ENCODE measurements at regions not wholly inside any gene's neighbourhood (a gene's known extent, or its start where the extent isn't known, plus 50 kb on each side); places are given as distances from the start of the nearest gene placed in this dataset.

DNA sequence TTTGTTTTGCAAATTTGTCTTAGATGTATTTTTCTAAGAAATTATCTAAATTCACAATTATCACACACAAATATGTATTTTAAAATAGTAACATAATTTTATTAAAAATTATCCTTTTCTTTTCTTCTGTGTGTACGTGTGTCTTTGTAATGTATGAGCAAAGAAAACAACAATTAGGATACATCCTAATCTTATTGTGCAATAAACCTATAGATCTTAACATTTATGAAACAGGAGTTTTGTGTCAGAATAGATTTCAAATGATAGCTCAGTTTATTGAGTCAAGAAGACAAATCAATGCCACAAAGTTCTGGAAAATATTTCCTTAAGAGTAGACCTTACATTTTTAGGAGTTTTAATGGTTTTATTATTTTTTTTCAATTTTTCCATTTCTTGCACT, 212.2 kb downstream of the KCNJ3 start:
- no peak overlapping the region for H3K4me3 Mint-ChIP-seq (ENCODE audit: unreplicated experiment)
- no peak overlapping the region for H3K27ac Mint-ChIP-seq (ENCODE audit: unreplicated experiment)
- DNase-seq = no peak
- H3K36me3 Mint-ChIP-seq (ENCODE audit: unreplicated experiment) = peaks cover 6% of the 10 kb centered on the region
- no peaks in the 10 kb centered on the region for H3K27me3 Mint-ChIP-seq (ENCODE audit: unreplicated experiment)
- peaks cover 2% of the 10 kb centered on the region for H3K9me3 Mint-ChIP-seq (ENCODE audit: unreplicated experiment)
- H3K4me1 Mint-ChIP-seq (ENCODE audit: low read depth, unreplicated experiment) = peaks cover 4% of the 10 kb centered on the region
- no peak for TF ChIP-seq CTCF (IDR thresholded peaks at IDR 0.05; ENCODE audit: partially characterized antibody, unreplicated experiment)

DNA sequence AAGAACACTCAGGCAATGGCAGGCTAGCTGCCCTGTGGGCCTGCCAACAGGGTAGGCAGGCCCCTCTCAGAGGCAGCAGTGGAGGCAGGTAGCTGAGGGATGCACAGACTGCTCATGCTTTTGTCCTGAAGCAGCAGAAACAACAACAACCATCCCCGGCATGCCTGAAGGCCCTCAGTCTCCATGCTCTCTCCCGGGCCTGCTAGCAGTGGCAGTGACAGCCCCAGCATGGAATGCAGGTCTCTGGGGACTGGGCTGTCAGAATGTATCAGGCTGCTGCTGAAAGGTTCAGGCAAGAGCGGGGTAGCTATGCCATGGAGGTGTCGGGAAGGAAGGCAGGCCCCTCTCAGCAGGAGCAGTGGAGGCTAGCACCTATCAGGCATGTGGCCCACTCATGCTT, 209.8 kb downstream of the KCNJ3 start:
- Mint-ChIP-seq H3K27ac (ENCODE audit: unreplicated experiment) (no peak overlapping the region), H3K4me1 (ENCODE audit: low read depth, unreplicated experiment) (peaks cover 4% of the 10 kb centered on the region), H3K4me3 (ENCODE audit: unreplicated experiment) (no peak overlapping the region), H3K36me3 (ENCODE audit: unreplicated experiment) (peaks cover 15% of the 10 kb centered on the region), H3K9me3 (ENCODE audit: unreplicated experiment) (peaks cover 2% of the 10 kb centered on the region), H3K27me3 (ENCODE audit: unreplicated experiment) (no peaks in the 10 kb centered on the region)
- DNase-seq = peak; percentile 41
- no peak for TF ChIP-seq CTCF (IDR thresholded peaks at IDR 0.05; ENCODE audit: partially characterized antibody, unreplicated experiment)

Measured in glutamatergic neuron (in vitro differentiated cells).